ENCODE measurements at regions not wholly inside any gene's neighbourhood (a gene's known extent, or its start where the extent isn't known, plus 50 kb on each side); places are given as distances from the start of the nearest gene placed in this dataset.
"Not testable (repeated sequence)": the region's sequence is repeated elsewhere in the genome, so short reads cannot be mapped to it uniquely, and the experiment has no call there.

DNA sequence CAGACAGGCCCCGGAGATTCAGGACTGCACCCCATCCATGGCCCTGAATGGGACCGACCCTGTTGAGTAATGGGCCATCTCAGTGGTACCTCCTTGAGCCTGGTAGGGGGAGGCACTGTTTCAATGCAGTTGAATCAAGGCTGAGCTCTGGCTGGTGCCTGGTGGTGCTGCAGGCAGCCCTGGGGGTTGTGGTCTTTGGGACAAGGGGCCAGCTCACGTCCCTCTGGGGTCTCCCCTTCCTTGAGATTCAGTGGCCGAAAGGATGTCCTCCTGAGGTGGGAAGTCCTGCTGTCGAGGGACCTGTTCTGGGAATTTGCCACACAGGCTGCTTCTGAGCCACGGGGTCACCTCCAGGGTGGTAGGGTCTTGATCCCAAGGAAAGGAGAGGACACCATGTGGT, 190.7 kb downstream of the UBE3A start:
- not testable (repeated sequence) for DNase-seq (ENCODE audit: low read depth)

DNA sequence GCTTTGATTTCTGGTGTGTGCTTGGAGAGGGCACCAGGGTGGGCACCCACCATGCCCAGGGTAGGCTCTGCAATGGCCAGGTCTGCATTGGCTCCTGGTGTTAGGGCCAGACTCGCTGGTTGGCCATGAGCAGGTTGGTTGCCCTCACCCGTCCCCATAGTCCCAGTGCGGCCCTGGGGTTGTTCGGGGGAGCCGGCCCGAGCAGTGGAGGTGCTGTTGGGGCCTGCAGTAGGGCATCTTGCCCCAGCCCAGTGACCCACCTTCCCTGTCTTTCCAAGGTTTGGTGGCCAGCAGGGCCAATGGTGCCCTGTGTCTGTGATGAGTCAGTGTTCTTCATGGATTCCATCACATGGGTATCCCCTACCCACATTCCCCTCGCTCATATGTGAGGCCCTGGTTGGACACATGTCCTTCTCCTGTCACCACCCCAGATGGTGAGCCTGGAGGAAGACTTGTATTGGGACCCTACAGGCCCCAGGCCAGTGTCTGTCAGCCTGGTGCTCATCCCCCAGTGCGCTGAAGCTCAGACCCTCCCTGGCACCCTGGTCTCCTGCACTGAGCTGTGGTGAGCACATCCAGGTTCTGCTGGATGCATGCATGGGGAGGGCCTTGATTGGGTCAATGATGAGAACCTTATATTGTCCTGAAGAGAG, 190.1 kb downstream of the UBE3A start:
- no peak for DNase-seq (ENCODE audit: low read depth)

DNA sequence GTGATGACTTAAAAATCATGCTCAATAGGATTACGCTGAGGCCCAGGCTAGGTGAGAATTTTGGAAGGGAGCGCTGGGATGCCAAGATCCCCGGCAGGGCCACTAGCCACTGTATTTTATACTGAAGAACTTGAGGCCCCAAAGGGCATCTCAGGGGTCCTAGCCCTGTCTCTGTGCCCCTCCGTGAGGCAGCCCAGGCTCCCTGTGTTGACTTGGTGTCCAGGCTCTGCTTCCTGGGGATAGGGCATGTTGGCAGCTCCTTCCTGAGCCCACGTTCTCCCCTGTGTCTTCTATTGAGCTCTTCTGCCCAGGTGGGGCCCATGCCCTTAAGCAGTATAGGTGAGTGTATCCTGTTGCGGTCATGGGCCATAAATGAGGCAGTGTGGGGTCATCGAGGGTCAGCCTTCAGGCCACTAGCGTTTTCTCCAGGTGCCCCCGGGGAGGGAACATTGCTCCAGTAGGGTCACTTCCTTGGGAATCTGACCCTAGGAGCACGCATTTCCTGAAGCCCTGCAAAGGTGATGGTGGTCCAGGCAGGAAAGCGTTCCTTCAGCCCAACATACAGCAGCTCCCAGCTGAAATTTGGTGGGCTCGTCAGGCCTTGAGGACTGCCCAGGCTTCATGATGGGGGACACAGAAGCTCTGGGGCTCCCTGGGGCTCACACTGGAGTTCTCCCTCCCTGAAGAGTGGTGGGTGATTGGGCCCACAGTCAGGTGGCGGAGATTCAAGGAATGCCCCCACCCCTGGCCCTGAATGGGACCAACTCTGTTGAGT, 189.4 kb downstream of the UBE3A start:
- no peak for DNase-seq (ENCODE audit: low read depth)

DNA sequence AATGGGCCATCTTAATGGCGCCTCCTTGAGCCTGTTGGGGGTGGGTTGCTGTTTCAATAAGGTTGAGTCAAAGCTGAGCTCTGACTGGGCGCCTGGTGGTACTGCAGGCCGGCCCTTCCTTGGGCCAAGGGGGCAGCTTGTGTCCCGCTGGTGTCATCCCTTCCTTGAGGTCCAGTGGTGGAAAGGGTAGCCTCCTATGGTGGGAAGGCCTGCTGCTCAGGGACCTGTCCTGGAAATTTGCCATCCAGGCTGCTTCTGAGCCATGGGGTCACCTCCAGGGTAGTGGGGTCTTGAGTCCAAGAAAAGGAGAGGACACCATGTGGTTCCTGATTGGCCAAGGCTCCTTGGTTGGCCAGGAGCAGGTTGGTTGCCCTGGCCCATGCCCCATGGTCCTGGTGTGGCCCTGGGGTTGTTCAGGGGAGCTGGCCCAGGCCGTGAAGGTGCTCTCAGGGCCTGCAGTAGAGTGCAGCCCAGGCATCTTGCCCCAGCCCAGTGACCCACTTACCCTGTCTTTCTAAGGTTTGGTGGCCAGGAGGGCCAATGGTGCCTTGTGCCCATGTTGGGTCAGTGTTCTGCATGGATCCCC, 188.7 kb downstream of the UBE3A start:
- no peak for DNase-seq (ENCODE audit: low read depth)

DNA sequence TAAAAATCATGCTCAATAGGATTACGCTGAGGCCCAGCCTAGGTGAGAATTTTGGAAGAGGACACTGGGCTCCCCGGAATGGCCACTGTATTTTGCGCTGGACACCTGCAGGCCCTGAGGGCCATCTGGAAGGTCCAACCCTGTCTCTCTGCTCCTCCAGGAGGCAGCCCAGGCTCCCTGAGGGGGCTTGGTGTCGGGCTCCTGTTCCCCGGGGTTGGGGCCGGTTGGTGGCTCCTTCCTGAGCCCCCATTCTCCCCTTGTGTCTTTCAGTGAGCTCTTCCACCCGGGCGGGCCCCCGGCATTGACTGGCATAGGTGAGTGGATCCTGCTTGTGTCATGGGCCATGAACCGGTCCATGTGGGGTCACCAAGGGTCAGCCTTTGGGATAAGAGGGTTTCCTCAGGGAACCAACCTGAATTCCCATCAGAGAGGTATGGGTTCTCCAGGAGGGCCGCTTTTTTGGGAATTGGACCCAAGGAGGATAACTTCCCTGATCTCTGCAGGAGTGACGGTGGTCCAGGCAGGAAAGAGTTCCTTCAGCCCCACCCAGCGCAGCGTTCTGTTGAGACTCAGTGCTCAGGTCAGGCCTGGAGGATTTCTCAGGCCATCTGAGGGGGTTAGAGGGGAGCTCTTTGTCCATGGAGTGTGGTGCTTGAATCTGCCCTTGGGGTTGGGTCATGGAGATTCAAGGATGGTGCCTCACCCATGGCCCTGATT, 187.8 kb downstream of the UBE3A start:
- DNase-seq (ENCODE audit: low read depth) = no peak

DNA sequence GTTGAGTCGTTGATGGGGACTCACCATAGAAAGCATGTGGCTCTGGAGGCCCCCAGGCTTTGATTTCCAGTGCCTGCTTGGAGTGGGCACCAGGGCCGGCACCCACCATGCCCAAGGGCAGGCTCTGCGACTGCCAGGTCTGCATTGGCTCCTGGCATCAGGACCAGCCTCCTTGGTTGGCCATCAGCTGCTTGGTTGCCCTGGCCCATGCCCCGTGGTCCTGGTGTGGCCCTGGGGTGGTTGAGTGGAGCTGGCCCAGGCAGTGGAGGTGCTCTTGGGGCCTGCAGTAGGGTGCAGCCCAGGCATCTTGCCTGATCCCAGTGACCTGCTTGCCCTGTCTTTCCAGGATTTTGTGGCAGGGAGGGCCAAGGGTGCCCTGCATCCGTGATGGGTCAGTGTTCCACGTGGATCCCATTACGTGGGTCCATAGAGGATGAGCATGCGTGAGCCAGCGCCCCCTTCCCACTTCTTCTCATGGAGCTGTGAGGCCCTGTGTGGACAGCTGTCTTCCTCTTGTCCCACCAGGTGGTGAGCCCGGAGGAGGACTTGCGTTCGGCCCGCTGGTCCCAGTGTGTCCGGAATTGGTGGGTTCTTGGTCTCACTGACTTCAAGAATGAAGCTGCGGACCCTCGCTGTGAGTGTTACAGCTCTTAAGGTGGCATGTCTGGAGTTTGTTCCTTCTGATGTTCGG, 187.0 kb downstream of the UBE3A start:
- no peak for DNase-seq (ENCODE audit: low read depth)

DNA sequence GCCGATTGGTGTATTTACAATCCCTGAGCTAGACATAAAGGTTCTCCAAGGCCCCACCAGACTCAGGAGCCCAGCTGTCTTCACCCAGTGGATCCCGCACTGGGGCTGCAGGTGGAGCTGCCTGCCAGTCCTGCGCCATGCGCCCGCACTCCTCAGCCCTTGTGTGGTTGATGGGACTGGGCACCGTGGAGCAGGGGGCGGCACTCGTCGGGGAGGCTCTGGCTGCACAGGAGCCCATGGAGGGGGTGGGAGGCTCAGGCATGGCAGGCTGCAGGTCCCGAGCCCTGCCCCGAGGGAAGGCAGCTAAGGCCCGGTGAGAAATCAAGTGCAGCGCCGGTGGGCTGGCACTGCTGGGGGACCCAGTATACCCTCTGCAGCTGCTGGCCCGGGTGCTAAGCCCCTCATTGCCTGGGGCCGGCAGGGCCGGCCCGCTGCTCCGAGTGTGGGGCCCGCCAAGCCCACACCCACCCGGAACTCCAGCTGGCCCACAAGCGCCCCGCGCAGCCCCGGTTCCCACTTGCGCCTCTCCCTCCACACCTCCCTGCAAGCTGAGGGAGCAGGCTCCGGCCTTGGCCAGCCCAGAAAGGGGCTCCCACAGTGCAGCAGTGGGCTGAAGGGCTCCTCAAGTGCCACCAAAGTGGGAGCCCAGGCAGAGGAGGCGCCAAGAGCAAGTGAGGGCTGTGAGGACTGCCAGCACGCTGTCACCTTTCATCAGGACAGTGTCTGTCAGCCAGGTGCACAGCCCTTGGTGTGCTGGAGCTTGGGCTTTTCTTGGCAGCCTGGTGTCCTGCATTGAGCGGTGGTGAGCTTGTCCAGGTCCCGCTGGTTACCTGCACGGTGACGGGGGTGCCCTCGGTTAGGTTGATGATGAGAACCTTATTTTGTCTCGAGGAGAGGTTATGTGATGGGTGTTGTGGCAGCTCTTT, 185.5 kb downstream of the UBE3A start:
- not testable (repeated sequence) for DNase-seq (ENCODE audit: low read depth)

DNA sequence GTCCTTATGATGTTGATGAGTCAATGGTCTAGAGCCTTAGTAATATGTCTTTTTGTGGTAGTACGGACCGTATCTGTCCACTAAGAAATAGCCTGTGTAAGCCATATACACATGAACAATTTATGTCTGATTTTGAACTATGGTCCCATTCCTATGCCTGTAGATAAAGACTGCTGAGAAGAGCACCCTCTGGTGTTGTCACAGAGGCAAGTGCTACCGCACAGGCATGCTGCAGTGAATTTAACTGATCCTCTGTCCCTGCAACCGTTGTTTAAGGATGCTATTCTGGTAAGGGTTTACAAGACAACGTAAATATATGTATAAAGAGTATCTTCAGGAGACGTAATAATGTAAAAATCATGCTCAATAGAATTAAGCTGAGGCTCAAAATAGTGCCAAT, 170.7 kb downstream of the UBE3A start:
- no peak for DNase-seq (ENCODE audit: low read depth)

All from iris pigment epithelial cell (primary cell).